GM12875 (cell line): ENCODE measurements at regions not wholly inside any gene's neighbourhood (a gene's known extent, or its start where the extent isn't known, plus 50 kb on each side); places are given as distances from the start of the nearest gene placed in this dataset.
"Not testable (repeated sequence)": the region's sequence is repeated elsewhere in the genome, so short reads cannot be mapped to it uniquely, and the experiment has no call there.

Experiments
- H3K4me3 ChIP-seq: one replicate; pipeline ENCODE4 v1.5.1; 2011; ENCODE audit warnings: low read depth, low read length, control low read depth
- CTCF ChIP-seq: IDR thresholded peaks from 2 replicates; pipeline ENCODE4 v1.5.1; 2011; ENCODE audit warnings: low read depth, mild to moderate bottlenecking, control low read depth, inconsistent platforms, low read length, moderate library complexity, borderline replicate concordance; ENCODE audit not compliant: insufficient read depth

- no peak for TF ChIP-seq CTCF
- no peak overlapping the region for H3K4me3 ChIP-seq
Measured at GRCh38 chr16:54879681-54880080, 51.0 kb upstream of the IRX5 start.

GRCh38 chr16:54878301-54878700 is 52.4 kb upstream of the IRX5 start:
- TF ChIP-seq CTCF, result no peak
- H3K4me3 ChIP-seq, result no peak overlapping the region

DNA sequence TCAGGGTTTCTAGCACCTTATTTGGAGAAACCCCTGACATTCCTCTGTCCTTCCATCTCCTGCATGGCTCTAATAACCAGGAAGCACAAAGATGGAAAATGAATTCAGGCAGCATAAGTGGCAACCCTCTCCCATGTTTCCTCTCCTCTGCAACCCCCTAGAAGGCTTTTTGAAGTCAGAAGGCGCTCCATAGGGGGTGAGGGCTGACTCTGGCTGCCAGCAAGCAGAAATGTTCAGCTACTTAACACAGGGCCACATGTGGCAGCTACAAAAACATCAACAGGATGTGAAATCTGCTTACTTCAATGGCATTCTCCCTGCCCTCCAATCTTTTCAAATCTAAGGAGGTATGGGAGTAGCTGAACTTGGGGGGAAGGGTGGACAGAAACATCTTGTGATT is 55.2 kb upstream of the IRX5 start:
- no peak for TF ChIP-seq CTCF
- no peak overlapping the region for H3K4me3 ChIP-seq

DNA sequence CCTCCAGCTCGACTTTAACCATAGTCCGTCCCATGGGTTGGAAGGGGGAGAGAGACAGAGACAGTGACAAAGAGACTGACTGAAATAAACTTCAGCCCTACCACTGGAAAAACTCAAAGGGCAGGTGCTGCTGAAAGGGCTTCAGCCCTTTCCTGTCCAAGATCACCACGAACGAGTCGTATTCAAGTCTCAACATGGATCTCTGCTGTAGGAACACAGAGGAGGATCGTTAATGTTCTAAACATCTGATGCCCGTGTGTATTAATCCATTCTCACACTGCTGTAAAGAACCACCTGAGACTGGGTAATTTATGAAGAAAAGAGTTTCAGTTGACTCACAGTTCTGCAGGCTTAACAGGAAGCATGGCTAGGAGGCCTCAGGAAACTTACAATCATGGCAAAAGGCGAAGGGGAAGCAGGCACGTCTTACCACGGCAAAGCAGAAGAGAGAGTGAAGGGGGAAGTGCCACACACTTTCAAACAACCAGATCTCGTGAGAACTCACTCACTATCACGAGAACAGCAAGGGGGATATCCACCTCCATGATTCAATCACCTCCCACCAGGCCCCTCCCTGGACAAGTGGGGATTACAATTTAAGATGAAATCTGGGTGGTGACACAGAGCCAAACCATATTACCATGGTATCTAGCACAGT is 56.8 kb upstream of the IRX5 start:
- H3K4me3 ChIP-seq, result not testable (repeated sequence)

DNA sequence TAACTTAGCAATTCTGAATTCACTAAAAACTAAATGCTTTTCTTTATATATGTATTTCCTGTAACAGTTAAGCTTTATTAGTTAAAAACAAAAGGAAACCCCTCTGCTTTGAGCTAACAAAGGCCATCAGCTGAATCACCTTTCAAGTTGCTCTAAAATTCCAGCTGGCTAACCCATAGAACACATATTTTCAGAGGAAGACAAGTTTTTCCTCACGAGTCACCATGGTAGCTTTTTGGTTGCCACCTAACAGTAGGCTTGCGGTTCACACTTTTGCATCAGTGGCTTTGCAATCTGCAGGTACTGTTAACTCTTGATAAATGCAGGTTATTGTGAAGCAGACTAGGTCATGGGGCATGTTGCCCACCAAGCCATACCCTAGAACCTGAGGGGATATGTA is 57.6 kb upstream of the IRX5 start:
- no peak overlapping the region for H3K4me3 ChIP-seq
- no peak for TF ChIP-seq CTCF

GRCh38 chr16:54870151-54870550 is 60.5 kb upstream of the IRX5 start:
- TF ChIP-seq CTCF, result no peak
- H3K4me3 ChIP-seq, result no peak overlapping the region

DNA sequence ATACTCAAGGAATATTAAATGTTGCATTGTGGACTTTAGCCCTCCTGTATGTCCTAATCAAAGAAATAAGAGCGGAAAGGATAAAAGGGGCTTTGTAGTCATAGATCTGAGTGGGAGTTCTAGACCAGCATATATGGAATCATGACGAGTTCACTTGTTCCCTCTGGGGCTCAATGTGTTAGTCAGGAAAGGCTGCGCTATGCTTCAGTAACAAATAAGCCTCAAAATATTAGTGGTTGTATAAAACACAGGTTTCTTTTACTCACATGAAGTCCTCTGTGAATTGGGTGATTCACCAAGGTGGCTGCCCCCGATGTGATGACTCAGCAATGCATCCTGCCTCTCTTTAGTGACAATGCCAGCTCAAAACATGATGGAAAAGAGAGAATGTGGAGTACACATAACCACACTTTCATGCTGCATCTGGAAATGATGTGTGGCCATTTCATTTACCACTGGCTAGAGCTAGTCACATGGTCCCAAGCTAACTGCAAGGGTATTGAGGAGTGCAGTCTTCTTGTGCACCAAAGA is 63.3 kb upstream of the IRX5 start:
- no peak for TF ChIP-seq CTCF
- H3K4me3 ChIP-seq, result no peak overlapping the region
